ENCODE measurements at regions not wholly inside any gene's neighbourhood (a gene's known extent, or its start where the extent isn't known, plus 50 kb on each side); places are given as distances from the start of the nearest gene placed in this dataset.
"Not testable (repeated sequence)": the region's sequence is repeated elsewhere in the genome, so short reads cannot be mapped to it uniquely, and the experiment has no call there.

- no TSS peak for BruUV-seq (replicated peaks)
- DNase-seq, result no peak
- CTCF ChIA-PET, result no interaction called here
- no peak overlapping the region for H3K27ac Mint-ChIP-seq (ENCODE audit: unreplicated experiment)
- no peaks in the 10 kb centered on the region for H3K4me1 Mint-ChIP-seq (ENCODE audit: low read depth, unreplicated experiment)
- H3K27me3 Mint-ChIP-seq (ENCODE audit: unreplicated experiment), result no peaks in the 10 kb centered on the region
- H3K4me3 Mint-ChIP-seq (ENCODE audit: low read depth, unreplicated experiment), result no peak overlapping the region
- TF ChIP-seq, protein P1, sequence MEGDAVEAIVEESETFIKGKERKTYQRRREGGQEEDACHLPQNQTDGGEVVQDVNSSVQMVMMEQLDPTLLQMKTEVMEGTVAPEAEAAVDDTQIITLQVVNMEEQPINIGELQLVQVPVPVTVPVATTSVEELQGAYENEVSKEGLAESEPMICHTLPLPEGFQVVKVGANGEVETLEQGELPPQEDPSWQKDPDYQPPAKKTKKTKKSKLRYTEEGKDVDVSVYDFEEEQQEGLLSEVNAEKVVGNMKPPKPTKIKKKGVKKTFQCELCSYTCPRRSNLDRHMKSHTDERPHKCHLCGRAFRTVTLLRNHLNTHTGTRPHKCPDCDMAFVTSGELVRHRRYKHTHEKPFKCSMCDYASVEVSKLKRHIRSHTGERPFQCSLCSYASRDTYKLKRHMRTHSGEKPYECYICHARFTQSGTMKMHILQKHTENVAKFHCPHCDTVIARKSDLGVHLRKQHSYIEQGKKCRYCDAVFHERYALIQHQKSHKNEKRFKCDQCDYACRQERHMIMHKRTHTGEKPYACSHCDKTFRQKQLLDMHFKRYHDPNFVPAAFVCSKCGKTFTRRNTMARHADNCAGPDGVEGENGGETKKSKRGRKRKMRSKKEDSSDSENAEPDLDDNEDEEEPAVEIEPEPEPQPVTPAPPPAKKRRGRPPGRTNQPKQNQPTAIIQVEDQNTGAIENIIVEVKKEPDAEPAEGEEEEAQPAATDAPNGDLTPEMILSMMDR (IDR thresholded peaks at IDR 0.05; ENCODE audit: unreplicated experiment), result no peak
- intact Hi-C loops (cut with micrococcal nuclease; ENCODE audit: unreplicated experiment), result loop anchor here (1.0 kb wide), 1 partner anchor 285 kb away; no protein-coding TSS in a partner anchor
- H3K9me3 Mint-ChIP-seq (ENCODE audit: low read depth, unreplicated experiment), result no peaks in the 10 kb centered on the region
- H3K36me3 Mint-ChIP-seq (ENCODE audit: insufficient read depth, unreplicated experiment), result no peaks in the 10 kb centered on the region
These were observed 86.4 kb downstream of the MED10 start for GRCh38 chr5:6291961-6292360.

DNA sequence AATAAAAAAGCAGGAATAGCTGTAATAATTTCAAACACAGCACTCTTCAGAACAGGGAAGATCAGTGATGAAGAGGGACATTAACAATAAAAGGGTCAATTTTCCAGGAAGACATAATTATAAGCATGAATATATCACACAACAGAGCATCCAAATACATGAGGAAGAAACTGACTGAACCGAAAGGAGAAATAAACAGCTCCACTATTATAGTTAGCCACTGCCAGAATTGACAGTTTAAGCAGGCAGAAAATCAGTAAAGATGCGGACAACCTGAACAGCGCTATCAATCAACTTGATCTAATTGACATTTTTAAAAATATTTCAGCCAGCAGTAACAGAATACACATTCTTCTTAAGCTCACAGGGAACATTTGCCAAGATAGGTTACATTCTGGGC is 89.1 kb downstream of the MED10 start:
- CTCF ChIA-PET, result interaction anchor here (0.7 kb wide), 1 partner anchor 785 kb away, joined by 6 read pairs; no protein-coding TSS in a partner anchor
- H3K27ac Mint-ChIP-seq (ENCODE audit: unreplicated experiment), result no peak overlapping the region
- DNase-seq, result no peak
- no peaks in the 10 kb centered on the region for H3K9me3 Mint-ChIP-seq (ENCODE audit: low read depth, unreplicated experiment)
- intact Hi-C loops (cut with micrococcal nuclease; ENCODE audit: unreplicated experiment), result no loop called here
- no peaks in the 10 kb centered on the region for H3K36me3 Mint-ChIP-seq (ENCODE audit: insufficient read depth, unreplicated experiment)
- H3K27me3 Mint-ChIP-seq (ENCODE audit: unreplicated experiment), result no peaks in the 10 kb centered on the region
- BruUV-seq (replicated peaks), result no TSS peak
- TF ChIP-seq, protein P1 (IDR thresholded peaks at IDR 0.05; ENCODE audit: unreplicated experiment), result no peak
- H3K4me3 Mint-ChIP-seq (ENCODE audit: low read depth, unreplicated experiment), result no peak overlapping the region
- no peaks in the 10 kb centered on the region for H3K4me1 Mint-ChIP-seq (ENCODE audit: low read depth, unreplicated experiment)

DNA sequence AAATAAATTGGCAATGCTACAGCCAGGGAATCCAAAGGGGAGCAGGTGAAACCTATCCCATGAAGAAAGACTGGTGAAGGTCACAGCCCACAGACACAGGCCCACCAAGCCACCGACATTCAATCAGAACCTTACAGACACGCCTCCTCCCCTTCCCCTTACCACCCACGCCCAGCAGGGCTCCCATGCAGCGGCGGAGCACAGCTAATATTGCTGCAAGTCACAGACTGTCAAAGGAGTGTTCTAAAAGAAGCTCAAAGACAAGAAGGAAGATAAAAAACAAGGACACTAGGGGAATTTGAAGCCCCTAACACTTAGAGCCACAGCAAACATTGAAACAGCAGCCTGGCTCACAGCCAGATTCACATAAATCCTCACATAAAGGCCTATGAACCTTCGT is 91.2 kb downstream of the MED10 start:
- no TSS peak for BruUV-seq (replicated peaks)
- Mint-ChIP-seq H3K27ac (ENCODE audit: unreplicated experiment) (no peak overlapping the region), H3K27me3 (ENCODE audit: unreplicated experiment) (no peaks in the 10 kb centered on the region), H3K4me1 (ENCODE audit: low read depth, unreplicated experiment) (no peaks in the 10 kb centered on the region), H3K4me3 (ENCODE audit: low read depth, unreplicated experiment) (no peak overlapping the region), H3K9me3 (ENCODE audit: low read depth, unreplicated experiment) (peaks cover 2% of the 10 kb centered on the region), H3K36me3 (ENCODE audit: insufficient read depth, unreplicated experiment) (no peaks in the 10 kb centered on the region)
- TF ChIP-seq, protein P1 (IDR thresholded peaks at IDR 0.05; ENCODE audit: unreplicated experiment), result no peak
- CTCF ChIA-PET, result no interaction called here
- intact Hi-C loops (cut with micrococcal nuclease; ENCODE audit: unreplicated experiment), result no loop called here
- no peak for DNase-seq

- DNase-seq, result no peak
- Mint-ChIP-seq H3K27ac (ENCODE audit: unreplicated experiment) (no peak overlapping the region), H3K27me3 (ENCODE audit: unreplicated experiment) (peaks cover 5% of the 10 kb centered on the region), H3K36me3 (ENCODE audit: insufficient read depth, unreplicated experiment) (no peaks in the 10 kb centered on the region), H3K4me1 (ENCODE audit: low read depth, unreplicated experiment) (no peaks in the 10 kb centered on the region), H3K9me3 (ENCODE audit: low read depth, unreplicated experiment) (peaks cover 2% of the 10 kb centered on the region), H3K4me3 (ENCODE audit: low read depth, unreplicated experiment) (no peak overlapping the region)
- CTCF ChIA-PET, result no interaction called here
- TF ChIP-seq, protein P1 (IDR thresholded peaks at IDR 0.05; ENCODE audit: unreplicated experiment), result no peak
- BruUV-seq (replicated peaks), result no TSS peak
- intact Hi-C loops (cut with micrococcal nuclease; ENCODE audit: unreplicated experiment), result no loop called here
These were observed 91.9 kb downstream of the MED10 start for GRCh38 chr5:6286404-6286803.

DNA sequence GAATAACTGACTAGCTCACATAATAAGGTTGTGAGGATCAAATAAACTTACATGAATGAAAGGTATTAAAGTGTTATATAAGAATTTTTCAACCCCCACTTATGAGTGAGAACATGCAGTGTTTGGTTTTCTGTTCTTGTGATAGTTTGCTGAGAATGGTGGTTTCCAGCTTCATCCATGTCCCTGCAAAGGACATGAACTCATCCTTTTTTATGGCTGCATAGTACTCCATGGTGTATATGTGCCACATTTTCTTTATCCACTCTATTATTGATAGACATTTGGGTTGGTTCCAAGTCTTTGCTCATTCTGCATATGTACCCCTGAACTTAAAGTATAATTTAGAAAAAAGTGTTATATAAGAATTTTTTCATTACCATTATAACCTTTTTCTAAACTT is 93.9 kb downstream of the MED10 start:
- DNase-seq; CTCF ChIA-PET; H3K27ac Mint-ChIP-seq (ENCODE audit: unreplicated experiment); H3K9me3 Mint-ChIP-seq (ENCODE audit: low read depth, unreplicated experiment); H3K36me3 Mint-ChIP-seq (ENCODE audit: insufficient read depth, unreplicated experiment); H3K4me3 Mint-ChIP-seq (ENCODE audit: low read depth, unreplicated experiment); intact Hi-C loops (cut with micrococcal nuclease; ENCODE audit: unreplicated experiment); H3K4me1 Mint-ChIP-seq (ENCODE audit: low read depth, unreplicated experiment); BruUV-seq (replicated peaks): not testable (repeated sequence)
- H3K27me3 Mint-ChIP-seq (ENCODE audit: unreplicated experiment), result peaks cover 24% of the 10 kb centered on the region

Data from Calu3 (cell line).